Gastrocnemius medialis (tissue), 4 donors: ENCODE measurements at regions not wholly inside any gene's neighbourhood (a gene's known extent, or its start where the extent isn't known, plus 50 kb on each side); places are given as distances from the start of the nearest gene placed in this dataset.

ENCODE experiments used
- ATAC-seq, 2 donors: fragments of 150-250 bp; one replicate each; pipeline ENCODE4 v1.9.1; 2016
- DNase-seq, 2 donors: peaks; one replicate each; pipeline ENCODE4 v3.0.0-alpha.2; 2019
- H3K27ac ChIP-seq, 4 donors: fragments of 200-600 bp; sonication (generic); 1 replicate in 1 of 4; 2 replicates in 3 of 4; pipeline ENCODE4 v1.5.1; 2016 to 2018; ENCODE audit warnings: mild to moderate bottlenecking in 2 of 4, moderate library complexity in 1 of 4
- H3K27me3 ChIP-seq, 3 donors: fragments of 200-600 bp; sonication (generic) in 2 of 3; 1 replicate in 1 of 3; 2 replicates in 2 of 3; pipeline versions ENCODE4 v1.5.1 to v1.6.0; 2016 to 2019; ENCODE audit warnings: mild to moderate bottlenecking in 1 of 3, moderate library complexity in 1 of 3
- H3K36me3 ChIP-seq, 2 donors: fragments of 200-600 bp; sonication (generic) in 1 of 2; one replicate each; pipeline ENCODE4 v1.5.1; 2017 to 2018
- H3K4me1 ChIP-seq, 2 donors: fragments of 200-600 bp; sonication (generic) in 1 of 2; one replicate each; pipeline ENCODE4 v1.5.1; 2016 to 2017; ENCODE audit warnings: mild to moderate bottlenecking in 2 of 2
- H3K4me3 ChIP-seq, 4 donors: fragments of 200-600 bp; sonication (generic) in 3 of 4; 1 replicate in 1 of 4; 2 replicates in 3 of 4; pipeline ENCODE4 v1.5.1; 2016 to 2019; ENCODE audit warnings: mild to moderate bottlenecking in 2 of 4
- H3K9me3 ChIP-seq, 3 donors: fragments of 200-600 bp; sonication (generic) in 2 of 3; 1 replicate in 1 of 3; 2 replicates in 2 of 3; pipeline ENCODE4 v1.5.1; 2016 to 2019
- POLR2A ChIP-seq, 2 donors: fragments of 450-650 bp; IDR thresholded peaks; one replicate each; pipeline ENCODE4 v1.6.1; 2017; ENCODE audit warnings: antibody characterized with exemption in 2 of 2, mild to moderate bottlenecking in 2 of 2, moderate library complexity in 2 of 2
- in situ Hi-C, 4 donors: fragments of 200-750 bp; cut with MboI; loops; one replicate each; pipeline versions ENCODE4 v1.15.0 to v1.8.0; 2017; ENCODE audit warnings: low sequenced_read_pairs in 4 of 4
- intact Hi-C: fragments of 100-400 bp; cut with DNase I; formaldehyde crosslinking; loops from one replicate; pipeline ENCODE4 v1.15.1; 2023; ENCODE audit warnings: low total_unique reads
- TF ChIP-seq, protein P1 (sequence below), 5 experiments: fragments of 450-650 bp in 3 of 5; fragments of 200-600 bp in 2 of 5; sonication (generic) in 2 of 5; IDR thresholded peaks in 4 of 5; conservative IDR thresholded peaks in 1 of 5; 1 replicate in 4 of 5; 2 replicates in 1 of 5; pipeline ENCODE4 v1.5.1; 2016 to 2019; ENCODE audit warnings: antibody characterized with exemption in 5 of 5, mild to moderate bottlenecking in 3 of 5, moderate library complexity in 3 of 5

DNA sequence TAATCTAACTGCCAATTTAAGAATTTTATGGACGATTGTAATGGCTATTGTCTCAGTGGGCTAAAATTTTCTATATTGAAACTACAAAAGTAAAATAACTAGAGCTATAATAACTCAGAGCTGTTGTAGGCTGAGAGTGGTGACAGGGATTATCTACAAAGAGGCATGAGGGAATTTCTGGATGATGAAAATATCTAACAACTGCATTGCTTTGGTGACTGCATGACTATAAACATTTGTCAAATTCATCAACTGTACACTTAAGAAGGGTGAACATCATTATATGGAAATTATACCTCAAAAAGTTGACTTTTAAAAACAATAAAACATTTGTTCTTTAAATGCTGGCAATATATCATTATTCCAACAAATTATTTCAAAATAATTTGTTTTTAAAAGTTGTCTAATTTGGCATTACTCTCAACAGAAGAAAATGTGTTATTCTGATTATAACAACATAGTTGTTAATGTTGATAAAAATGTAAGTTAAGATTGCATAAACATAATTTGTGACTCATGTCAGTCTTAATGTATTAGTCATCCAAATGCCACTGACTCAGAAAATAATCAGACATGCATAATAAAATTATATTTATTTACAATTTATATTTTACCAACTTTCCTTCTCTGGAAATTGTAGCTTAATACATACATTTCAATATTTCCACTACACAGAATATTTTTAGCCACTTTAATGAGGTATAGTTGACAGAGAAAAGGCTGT, 865.1 kb upstream of the VRK2 start:
- no peaks in the 10 kb centered on the region for H3K4me1 ChIP-seq
- no peak for DNase-seq
- in situ Hi-C loops (no loop called here), intact Hi-C loops (no loop called here)
- no peak overlapping the region for H3K27ac ChIP-seq
- no peak overlapping the region for H3K4me3 ChIP-seq
- no peak for ATAC-seq
- no peaks in the 10 kb centered on the region for H3K36me3 ChIP-seq
- no peaks in the 10 kb centered on the region for H3K9me3 ChIP-seq
- no peak for TF ChIP-seq POLR2A (IDR thresholded peaks at IDR 0.05)
- TF ChIP-seq, protein P1, sequence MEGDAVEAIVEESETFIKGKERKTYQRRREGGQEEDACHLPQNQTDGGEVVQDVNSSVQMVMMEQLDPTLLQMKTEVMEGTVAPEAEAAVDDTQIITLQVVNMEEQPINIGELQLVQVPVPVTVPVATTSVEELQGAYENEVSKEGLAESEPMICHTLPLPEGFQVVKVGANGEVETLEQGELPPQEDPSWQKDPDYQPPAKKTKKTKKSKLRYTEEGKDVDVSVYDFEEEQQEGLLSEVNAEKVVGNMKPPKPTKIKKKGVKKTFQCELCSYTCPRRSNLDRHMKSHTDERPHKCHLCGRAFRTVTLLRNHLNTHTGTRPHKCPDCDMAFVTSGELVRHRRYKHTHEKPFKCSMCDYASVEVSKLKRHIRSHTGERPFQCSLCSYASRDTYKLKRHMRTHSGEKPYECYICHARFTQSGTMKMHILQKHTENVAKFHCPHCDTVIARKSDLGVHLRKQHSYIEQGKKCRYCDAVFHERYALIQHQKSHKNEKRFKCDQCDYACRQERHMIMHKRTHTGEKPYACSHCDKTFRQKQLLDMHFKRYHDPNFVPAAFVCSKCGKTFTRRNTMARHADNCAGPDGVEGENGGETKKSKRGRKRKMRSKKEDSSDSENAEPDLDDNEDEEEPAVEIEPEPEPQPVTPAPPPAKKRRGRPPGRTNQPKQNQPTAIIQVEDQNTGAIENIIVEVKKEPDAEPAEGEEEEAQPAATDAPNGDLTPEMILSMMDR (IDR thresholded peaks at IDR 0.05 in 4 of 5, conservative IDR thresholded peaks at IDR 0.05 in 1 of 5): no peak
- no peaks in the 10 kb centered on the region for H3K27me3 ChIP-seq

DNA sequence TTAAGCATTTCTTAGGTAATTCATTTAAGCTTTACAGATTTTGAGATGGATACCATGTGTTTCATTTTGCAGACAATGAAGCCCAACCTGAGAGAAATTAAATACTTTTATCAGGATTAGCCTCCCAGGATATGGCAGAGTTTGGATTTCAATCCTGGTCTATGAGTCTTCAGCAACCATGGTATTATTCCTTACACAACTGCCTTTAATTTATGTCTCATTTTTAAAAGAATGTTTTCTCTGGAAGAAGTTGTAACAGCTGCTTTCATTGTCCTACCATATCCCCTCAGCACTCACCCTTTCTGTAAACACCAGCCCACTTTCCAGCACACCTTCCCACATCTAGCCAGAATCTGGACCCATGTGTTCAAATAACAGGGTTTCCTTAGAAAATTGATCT, 863.7 kb upstream of the VRK2 start:
- Histone ChIP-seq H3K36me3 (no peaks in the 10 kb centered on the region), H3K27ac (no peak overlapping the region), H3K4me3 (no peak overlapping the region), H3K9me3 (no peaks in the 10 kb centered on the region), H3K4me1 (no peaks in the 10 kb centered on the region), H3K27me3 (no peaks in the 10 kb centered on the region)
- intact Hi-C loops: no loop called here
- DNase-seq: no peak
- TF ChIP-seq, protein P1 (IDR thresholded peaks at IDR 0.05 in 4 of 5, conservative IDR thresholded peaks at IDR 0.05 in 1 of 5): no peak
- no peak for TF ChIP-seq POLR2A (IDR thresholded peaks at IDR 0.05)
- in situ Hi-C loops: no loop called here
- ATAC-seq: no peak

DNA sequence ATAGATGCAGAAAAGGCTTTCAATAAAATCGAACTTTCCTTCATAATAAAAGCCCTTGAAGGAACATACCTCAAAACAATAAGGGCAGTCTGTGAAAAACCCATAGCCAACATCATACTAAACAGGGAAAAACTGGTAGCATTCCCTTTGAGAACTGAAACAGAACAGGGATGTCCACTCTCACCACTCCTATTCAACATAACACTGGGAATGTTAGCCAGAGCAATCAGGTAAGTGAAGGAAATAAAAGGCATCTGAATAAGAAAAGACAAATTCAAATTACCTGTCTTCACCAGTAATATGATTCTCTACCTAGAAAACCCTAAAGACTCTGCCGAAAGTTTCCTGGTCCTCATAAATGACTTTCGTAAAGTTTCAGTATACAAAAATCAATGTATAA, 861.0 kb upstream of the VRK2 start:
- H3K4me3 ChIP-seq: no peak overlapping the region
- in situ Hi-C loops: no loop called here
- intact Hi-C loops: no loop called here
- no peaks in the 10 kb centered on the region for H3K36me3 ChIP-seq
- no peak for TF ChIP-seq POLR2A (IDR thresholded peaks at IDR 0.05)
- TF ChIP-seq, protein P1 (IDR thresholded peaks at IDR 0.05 in 4 of 5, conservative IDR thresholded peaks at IDR 0.05 in 1 of 5): no peak
- no peaks in the 10 kb centered on the region for H3K4me1 ChIP-seq
- no peak for ATAC-seq
- no peak overlapping the region for H3K27ac ChIP-seq
- H3K27me3 ChIP-seq: no peaks in the 10 kb centered on the region
- no peaks in the 10 kb centered on the region for H3K9me3 ChIP-seq
- no peak for DNase-seq

DNA sequence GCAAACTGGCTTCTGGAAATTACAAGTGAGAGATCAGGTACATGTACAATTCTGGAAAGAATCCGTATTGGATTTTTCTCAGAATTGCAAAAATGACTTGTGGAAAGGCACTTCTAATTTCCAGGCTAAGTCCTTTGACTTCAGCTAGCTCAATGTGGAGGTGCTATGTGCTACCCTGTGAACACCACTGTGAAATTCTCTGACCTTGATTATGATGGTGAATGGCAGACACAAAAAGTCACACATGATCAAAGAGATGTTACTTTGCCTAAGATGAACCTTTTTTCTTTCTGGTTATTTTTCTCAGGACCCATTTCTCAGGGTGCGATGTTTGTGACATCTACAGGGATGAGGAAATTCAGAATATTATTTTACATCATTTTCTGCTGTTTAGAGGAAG, 856.6 kb upstream of the VRK2 start:
- intact Hi-C loops (no loop called here), in situ Hi-C loops (no loop called here)
- Histone ChIP-seq H3K9me3 (no peaks in the 10 kb centered on the region), H3K4me1 (no peaks in the 10 kb centered on the region), H3K27ac (no peak overlapping the region), H3K27me3 (no peaks in the 10 kb centered on the region), H3K36me3 (no peaks in the 10 kb centered on the region), H3K4me3 (no peak overlapping the region)
- no peak for DNase-seq
- TF ChIP-seq POLR2A (IDR thresholded peaks at IDR 0.05): no peak
- TF ChIP-seq, protein P1 (IDR thresholded peaks at IDR 0.05 in 4 of 5, conservative IDR thresholded peaks at IDR 0.05 in 1 of 5): no peak
- no peak for ATAC-seq

DNA sequence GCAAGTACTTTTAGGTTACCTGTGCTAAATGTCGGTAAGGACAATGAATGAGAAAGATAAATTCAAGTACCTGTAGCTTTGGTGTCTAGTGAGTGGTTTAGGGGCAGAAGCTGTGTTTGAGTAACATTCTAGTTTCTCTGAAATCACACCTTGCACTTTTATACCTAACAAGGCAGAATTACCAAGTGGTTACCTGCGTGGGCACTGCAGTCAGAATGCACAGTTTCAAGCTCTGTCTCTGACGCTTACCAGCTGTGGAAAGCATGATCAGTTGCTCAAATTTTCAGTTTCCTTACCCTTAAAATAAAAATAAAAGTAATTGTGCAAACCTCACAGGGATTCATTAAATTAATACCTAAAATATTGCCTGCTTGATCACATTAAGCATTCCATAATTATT, 846.9 kb upstream of the VRK2 start:
- H3K4me1 ChIP-seq: no peaks in the 10 kb centered on the region
- DNase-seq (no peak), ATAC-seq (no peak)
- H3K36me3 ChIP-seq: no peaks in the 10 kb centered on the region
- H3K27ac ChIP-seq: no peak overlapping the region
- in situ Hi-C loops (no loop called here), intact Hi-C loops (no loop called here)
- no peaks in the 10 kb centered on the region for H3K27me3 ChIP-seq
- no peaks in the 10 kb centered on the region for H3K9me3 ChIP-seq
- no peak overlapping the region for H3K4me3 ChIP-seq
- TF ChIP-seq, protein P1 (IDR thresholded peaks at IDR 0.05 in 4 of 5, conservative IDR thresholded peaks at IDR 0.05 in 1 of 5): no peak
- TF ChIP-seq POLR2A (IDR thresholded peaks at IDR 0.05): no peak
